ENCODE measurements at regions not wholly inside any gene's neighbourhood (a gene's known extent, or its start where the extent isn't known, plus 50 kb on each side); places are given as distances from the start of the nearest gene placed in this dataset.
"Not testable (repeated sequence)": the region's sequence is repeated elsewhere in the genome, so short reads cannot be mapped to it uniquely, and the experiment has no call there.

DNA sequence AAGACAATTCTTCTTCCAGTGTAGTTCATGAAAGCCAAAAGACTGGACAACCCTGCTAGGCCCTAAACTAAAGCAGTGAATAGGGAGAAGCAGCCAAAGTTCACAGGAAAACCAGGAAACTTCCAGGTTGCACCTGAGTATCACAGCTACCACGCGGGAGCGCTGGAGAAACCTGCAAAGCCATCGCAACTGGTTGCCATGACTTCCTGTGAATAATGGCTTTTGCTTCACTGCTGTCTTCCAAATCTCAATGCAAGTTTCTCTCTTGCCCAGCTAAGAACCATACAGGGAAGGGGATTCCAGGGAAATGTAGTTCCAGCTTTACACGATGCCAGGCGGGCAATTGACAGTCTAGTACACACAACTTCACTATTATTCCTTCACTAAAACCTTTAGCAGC, 114.1 kb downstream of the GXYLT1 start:
- WGBS, result 96% methylated on average over 6 of the region's 6 CpGs
- DNase-seq (ENCODE audit: extremely low spot score), result no peak
- H3K4me3 ChIP-seq (ENCODE audit: low read depth, low read length), result no peak overlapping the region

DNA sequence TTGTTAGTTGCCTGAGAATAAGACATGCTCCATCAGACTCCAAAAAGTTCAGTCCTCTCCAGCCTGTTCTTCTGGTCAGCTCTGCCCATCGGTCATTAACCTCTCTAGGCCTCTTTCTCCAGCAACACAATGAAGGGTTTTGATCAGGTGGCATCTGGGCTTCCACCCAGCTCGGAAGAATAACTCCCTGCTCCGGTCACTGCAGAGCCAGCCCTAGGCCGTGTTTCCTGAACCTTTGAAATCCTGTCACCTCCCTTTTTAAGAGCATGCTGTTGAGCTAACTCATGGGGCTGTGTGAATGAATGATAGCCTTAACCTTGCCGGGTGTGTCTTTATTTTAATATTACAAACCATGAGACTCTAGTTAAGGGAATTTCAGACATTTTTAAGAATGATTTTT, 117.1 kb downstream of the GXYLT1 start:
- Histone ChIP-seq H3K36me3 (ENCODE audit: insufficient read depth) (no peaks in the 10 kb centered on the region), H3K27ac (ENCODE audit: low read depth) (no peak overlapping the region), H3K4me3 (ENCODE audit: low read depth, low read length) (no peak overlapping the region), H3K4me1 (ENCODE audit: insufficient read depth) (no peaks in the 10 kb centered on the region)
- no peak for DNase-seq (ENCODE audit: extremely low spot score)
- WGBS, result 87% methylated on average over 5 of the region's 5 CpGs

More for the DNA sequence above, 114.1 kb downstream of the GXYLT1 start:
- H3K4me1 ChIP-seq (ENCODE audit: insufficient read depth), result no peaks in the 10 kb centered on the region
- no peaks in the 10 kb centered on the region for H3K36me3 ChIP-seq (ENCODE audit: insufficient read depth)
- no peak overlapping the region for H3K27ac ChIP-seq (ENCODE audit: low read depth)

DNA sequence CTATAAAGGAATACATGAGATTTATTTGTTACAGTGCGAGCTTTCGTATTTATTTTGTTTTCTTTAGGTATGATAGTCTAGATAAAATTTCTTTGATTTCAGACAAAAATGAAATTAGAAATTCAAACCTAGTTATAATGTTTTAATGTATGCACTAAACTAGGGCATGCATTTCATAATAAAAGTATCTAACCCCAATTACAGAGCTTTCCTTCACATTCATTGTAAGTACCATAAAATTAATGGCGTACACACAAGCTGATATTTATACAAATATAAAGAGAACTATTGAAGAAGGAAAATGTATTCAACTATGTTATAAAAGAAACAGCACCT, 120.2 kb downstream of the GXYLT1 start:
- Histone ChIP-seq H3K36me3 (ENCODE audit: insufficient read depth) (no peaks in the 10 kb centered on the region), H3K4me1 (ENCODE audit: insufficient read depth) (no peaks in the 10 kb centered on the region), H3K27ac (ENCODE audit: low read depth) (no peak overlapping the region), H3K4me3 (ENCODE audit: low read depth, low read length) (no peak overlapping the region)
- WGBS, result 20% methylated on average over 3 of the region's 3 CpGs
- no peak for DNase-seq (ENCODE audit: extremely low spot score)

DNA sequence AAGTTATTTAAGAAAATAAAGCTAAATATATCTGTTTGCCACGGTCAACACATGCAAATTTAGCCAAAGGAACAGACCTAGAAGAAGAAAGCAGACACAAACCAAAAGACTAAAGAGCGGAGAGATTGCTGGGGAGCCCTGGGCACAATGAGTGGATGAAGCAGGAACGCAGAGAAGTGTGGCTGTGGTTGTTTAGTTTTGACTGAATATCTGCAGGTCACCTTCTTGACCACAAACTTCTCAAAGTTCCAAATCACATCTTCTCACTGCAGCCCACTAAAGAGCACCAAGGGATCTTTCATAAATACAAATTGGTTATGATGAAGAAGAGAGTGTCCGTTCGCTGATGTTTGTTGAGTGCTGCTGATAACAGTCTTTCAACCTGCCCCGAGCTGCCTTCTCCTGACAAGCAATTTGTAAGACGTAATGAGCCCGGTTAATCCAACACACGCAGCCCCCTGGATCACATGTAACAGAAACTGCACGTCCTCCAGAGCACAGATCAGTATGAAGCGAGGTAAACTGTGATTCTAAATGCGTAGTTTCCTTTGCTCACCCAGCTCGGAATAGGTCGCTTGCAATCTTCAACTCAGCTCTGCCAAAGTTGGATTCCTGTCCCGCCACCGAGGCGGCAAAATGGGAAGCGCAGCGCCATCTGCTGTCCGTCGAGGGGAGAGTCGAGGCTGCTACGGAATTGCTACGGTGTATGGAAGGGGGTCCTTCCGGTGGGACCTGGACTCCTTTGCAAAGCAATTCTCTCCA, 120.8 kb downstream of the GXYLT1 start:
- H3K4me1 ChIP-seq (ENCODE audit: insufficient read depth), result no peaks in the 10 kb centered on the region
- 11% methylated on average over 25 of the region's 25 CpGs for WGBS
- no peaks in the 10 kb centered on the region for H3K36me3 ChIP-seq (ENCODE audit: insufficient read depth)
- peak overlapping the region; percentile 5 for H3K4me3 ChIP-seq (ENCODE audit: low read depth, low read length)
- peak; percentile 62 for DNase-seq (ENCODE audit: extremely low spot score)
- no peak overlapping the region for H3K27ac ChIP-seq (ENCODE audit: low read depth)

DNA sequence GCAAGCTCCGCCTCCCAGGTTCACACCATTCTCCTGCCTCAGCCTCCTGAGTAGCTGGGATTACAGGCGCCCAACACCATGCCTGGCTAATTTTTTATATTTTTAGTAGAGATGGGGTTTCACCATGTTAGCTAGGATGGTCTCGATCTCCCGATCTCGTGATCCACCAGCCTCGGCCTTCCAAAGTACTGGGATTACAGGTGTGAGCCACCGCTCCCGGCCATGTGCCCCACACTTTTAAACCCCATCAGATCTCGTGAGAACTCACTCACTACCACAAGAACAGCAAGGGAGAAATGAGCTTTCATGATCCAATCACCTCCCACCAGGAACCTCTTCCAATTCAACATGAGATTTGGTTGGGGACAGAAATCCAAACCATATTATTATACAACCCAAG, 122.7 kb downstream of the GXYLT1 start:
- H3K4me3 ChIP-seq (ENCODE audit: low read depth, low read length); H3K4me1 ChIP-seq (ENCODE audit: insufficient read depth); H3K36me3 ChIP-seq (ENCODE audit: insufficient read depth); DNase-seq (ENCODE audit: extremely low spot score); H3K27ac ChIP-seq (ENCODE audit: low read depth): not testable (repeated sequence)
- 98% methylated on average over 9 of the region's 9 CpGs for whole genome bisulfite sequencing

DNA sequence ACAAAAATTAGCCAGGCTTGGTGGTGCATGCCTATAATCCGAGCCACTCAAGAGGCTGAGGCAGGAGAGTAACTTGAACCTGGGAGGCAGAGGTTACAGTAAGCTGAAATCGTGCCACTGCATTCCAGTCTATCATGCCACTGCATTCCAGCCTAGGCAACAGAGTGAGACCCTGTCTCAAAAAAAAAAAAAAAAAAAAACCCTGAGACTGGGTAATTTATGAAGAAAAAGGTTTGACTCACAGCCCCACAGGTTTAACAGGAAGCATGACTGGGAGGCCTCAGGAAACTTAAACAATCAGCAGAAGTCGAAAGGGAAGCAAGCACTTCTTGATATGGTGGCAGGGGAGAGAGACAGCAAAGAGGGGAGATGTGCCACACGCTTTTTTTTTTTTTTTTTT, 123.2 kb downstream of the GXYLT1 start:
- H3K4me3 ChIP-seq (ENCODE audit: low read depth, low read length), result no peak overlapping the region
- H3K27ac ChIP-seq (ENCODE audit: low read depth), result no peak overlapping the region
- no peaks in the 10 kb centered on the region for H3K4me1 ChIP-seq (ENCODE audit: insufficient read depth)
- DNase-seq (ENCODE audit: extremely low spot score), result no peak
- 87% methylated on average over 4 of the region's 4 CpGs for whole genome bisulfite sequencing
- no peaks in the 10 kb centered on the region for H3K36me3 ChIP-seq (ENCODE audit: insufficient read depth)

DNA sequence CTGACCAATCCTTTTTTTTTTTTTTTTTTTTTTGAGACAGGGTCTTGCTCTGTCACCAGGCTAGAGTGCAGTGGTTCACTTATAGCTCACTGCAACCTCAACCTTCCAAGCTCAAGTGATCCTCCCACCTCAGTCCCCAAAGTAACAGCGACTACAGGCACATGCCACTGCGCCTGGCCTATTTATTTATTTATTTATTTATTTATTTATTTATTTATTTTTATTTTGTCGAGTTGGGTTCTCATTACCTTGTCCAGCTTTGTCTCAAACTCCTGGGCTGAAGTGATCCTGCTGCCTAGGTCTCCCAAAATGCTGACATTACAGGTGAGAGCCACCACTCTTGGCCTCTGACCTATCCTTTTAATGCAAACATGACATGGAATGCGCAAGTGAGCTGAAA, 124.4 kb downstream of the GXYLT1 start:
- Histone ChIP-seq H3K27ac (ENCODE audit: low read depth) (no peak overlapping the region), H3K4me1 (ENCODE audit: insufficient read depth) (no peaks in the 10 kb centered on the region), H3K4me3 (ENCODE audit: low read depth, low read length) (no peak overlapping the region), H3K36me3 (ENCODE audit: insufficient read depth) (no peaks in the 10 kb centered on the region)
- no peak for DNase-seq (ENCODE audit: extremely low spot score)
- 98% methylated on average over 4 of the region's 4 CpGs for WGBS

DNA sequence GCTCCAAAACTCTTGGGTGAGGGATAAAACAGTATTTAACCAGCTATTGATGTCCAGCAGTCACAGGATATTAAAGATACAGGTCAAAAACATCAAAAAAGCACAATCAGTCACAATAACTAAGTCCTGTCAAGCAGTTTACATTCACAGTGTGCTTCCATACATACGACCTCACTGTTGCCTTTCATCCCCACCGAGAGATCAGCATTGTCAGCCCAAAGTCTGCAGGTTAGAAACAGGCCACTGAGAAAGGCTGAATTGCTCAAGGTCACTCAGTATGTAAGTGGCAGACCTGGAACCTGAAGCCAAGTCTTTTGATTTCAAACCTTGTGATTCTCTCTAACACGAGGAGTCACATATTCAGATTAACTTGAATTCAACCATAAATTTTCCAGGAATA, 124.9 kb downstream of the GXYLT1 start:
- no peak overlapping the region for H3K4me3 ChIP-seq (ENCODE audit: low read depth, low read length)
- H3K27ac ChIP-seq (ENCODE audit: low read depth), result no peak overlapping the region
- 84% methylated on average over 3 of the region's 3 CpGs for WGBS
- no peaks in the 10 kb centered on the region for H3K4me1 ChIP-seq (ENCODE audit: insufficient read depth)
- no peak for DNase-seq (ENCODE audit: extremely low spot score)
- H3K36me3 ChIP-seq (ENCODE audit: insufficient read depth), result no peaks in the 10 kb centered on the region

DNA sequence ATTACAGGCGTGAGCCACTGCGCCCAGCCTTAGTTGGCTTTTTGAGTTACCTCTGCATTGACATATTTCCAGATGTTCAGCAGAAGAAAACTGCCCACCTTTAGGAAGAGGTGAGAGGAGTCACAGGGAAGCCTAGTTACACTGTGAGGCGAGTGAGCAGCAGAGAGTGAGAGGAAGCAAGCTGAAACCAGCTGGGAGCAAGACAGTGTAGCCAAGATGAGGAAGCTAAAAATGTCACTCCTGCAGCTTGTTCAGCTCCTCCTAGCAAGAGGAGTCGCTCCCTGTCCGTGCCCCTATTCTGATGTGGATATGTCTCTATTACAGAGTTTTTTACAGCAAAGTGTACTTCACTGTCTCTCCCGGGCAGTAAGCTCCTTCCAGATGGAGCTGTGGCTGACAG, 127.6 kb downstream of the GXYLT1 start:
- DNase-seq (ENCODE audit: extremely low spot score), result no peak
- 59% methylated on average over 6 of the region's 6 CpGs for WGBS
- no peaks in the 10 kb centered on the region for H3K36me3 ChIP-seq (ENCODE audit: insufficient read depth)
- no peak overlapping the region for H3K4me3 ChIP-seq (ENCODE audit: low read depth, low read length)
- H3K27ac ChIP-seq (ENCODE audit: low read depth), result no peak overlapping the region
- no peaks in the 10 kb centered on the region for H3K4me1 ChIP-seq (ENCODE audit: insufficient read depth)

DNA sequence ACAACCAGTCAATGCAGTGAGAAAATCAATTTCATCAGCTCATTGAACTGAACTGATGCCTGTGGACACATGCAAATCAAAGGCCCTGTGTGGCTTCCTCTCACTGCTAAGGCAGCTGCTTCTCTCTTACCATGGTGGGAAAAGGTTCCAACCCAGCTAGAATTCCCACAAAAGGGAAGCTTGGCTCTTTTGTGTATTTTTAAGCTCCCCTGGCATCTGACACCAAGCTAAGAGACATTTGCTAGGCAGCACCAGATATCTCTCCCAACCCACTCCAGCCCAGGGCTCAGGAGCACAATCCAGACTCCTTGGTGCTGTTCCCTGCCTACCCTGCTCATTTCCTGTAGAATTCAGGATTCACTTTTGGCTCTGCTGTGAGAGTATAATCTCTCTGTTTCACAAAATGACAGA, 129.6 kb downstream of the GXYLT1 start:
- Histone ChIP-seq H3K27ac (ENCODE audit: low read depth) (no peak overlapping the region), H3K4me1 (ENCODE audit: insufficient read depth) (no peaks in the 10 kb centered on the region), H3K36me3 (ENCODE audit: insufficient read depth) (no peaks in the 10 kb centered on the region), H3K4me3 (ENCODE audit: low read depth, low read length) (no peak overlapping the region)
- no peak for DNase-seq (ENCODE audit: extremely low spot score)

DNA sequence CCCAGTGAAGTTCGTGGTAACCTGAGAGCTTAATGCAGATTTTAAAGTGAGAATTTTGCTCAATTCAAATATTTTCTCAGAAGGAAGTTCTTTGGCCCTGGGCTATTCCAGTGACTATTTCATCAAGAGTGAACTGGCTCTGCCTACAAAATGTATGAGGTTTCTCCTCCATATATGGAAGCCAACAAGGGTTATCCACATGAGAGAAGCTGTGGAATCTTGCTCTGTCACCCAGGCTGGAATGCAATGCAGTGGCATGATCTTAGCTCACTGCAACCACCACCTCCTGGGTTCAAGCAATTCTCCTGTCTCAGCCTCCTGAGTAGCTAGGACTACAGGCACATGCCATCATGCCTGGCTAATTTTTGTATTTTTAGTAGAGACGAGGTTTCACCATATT, 132.2 kb downstream of the GXYLT1 start:
- not testable (repeated sequence) for H3K36me3 ChIP-seq (ENCODE audit: insufficient read depth); H3K4me1 ChIP-seq (ENCODE audit: insufficient read depth); H3K27ac ChIP-seq (ENCODE audit: low read depth); DNase-seq (ENCODE audit: extremely low spot score); H3K4me3 ChIP-seq (ENCODE audit: low read depth, low read length)
- WGBS, result 86% methylated on average over 2 of the region's 2 CpGs

DNA sequence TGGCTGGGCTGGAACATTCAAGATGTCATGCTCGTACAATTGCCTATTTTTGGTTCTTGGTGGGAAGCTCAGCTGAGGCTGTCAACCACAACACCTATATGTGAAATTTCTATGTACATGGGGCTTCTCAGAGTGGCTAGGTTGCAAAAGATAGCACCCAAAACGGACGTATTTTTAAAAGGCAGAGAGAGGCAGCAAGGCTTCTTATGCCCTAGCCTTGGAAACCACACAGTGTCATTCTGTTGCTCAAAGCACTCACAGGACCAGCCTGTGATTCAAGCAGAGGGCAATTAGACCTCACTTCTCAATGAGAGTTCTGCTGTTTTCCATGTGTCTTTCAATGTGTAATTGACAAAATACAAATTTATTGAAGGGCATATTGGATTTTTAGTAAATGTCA, 134.0 kb downstream of the GXYLT1 start:
- DNase-seq (ENCODE audit: extremely low spot score), result no peak
- WGBS, result 87% methylated on average over 3 of the region's 3 CpGs
- H3K4me3 ChIP-seq (ENCODE audit: low read depth, low read length), result no peak overlapping the region
- H3K36me3 ChIP-seq (ENCODE audit: insufficient read depth), result no peaks in the 10 kb centered on the region
- no peaks in the 10 kb centered on the region for H3K4me1 ChIP-seq (ENCODE audit: insufficient read depth)
- H3K27ac ChIP-seq (ENCODE audit: low read depth), result no peak overlapping the region

DNA sequence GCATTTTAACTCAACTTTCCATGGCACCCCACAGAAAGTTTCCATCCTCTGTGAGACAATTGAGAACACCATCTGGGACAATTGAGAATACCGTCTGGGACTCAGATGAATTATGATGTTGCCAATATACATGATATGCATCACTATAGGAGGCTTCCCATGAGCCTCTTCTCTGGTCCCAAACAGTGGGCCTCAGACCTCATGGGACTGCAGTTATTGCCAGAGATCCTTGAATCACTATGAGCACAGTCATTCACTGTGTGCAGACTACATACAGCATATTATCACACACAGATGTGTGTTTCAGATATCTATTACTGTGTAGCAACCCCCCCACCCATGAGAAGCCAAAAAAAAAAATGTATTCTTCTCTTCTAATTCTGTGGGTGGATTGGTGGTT, 134.4 kb downstream of the GXYLT1 start:
- 88% methylated on average over 1 of the region's 1 CpG for WGBS
- no peaks in the 10 kb centered on the region for H3K36me3 ChIP-seq (ENCODE audit: insufficient read depth)
- DNase-seq (ENCODE audit: extremely low spot score), result no peak
- no peaks in the 10 kb centered on the region for H3K4me1 ChIP-seq (ENCODE audit: insufficient read depth)
- H3K4me3 ChIP-seq (ENCODE audit: low read depth, low read length), result no peak overlapping the region
- H3K27ac ChIP-seq (ENCODE audit: low read depth), result no peak overlapping the region

DNA sequence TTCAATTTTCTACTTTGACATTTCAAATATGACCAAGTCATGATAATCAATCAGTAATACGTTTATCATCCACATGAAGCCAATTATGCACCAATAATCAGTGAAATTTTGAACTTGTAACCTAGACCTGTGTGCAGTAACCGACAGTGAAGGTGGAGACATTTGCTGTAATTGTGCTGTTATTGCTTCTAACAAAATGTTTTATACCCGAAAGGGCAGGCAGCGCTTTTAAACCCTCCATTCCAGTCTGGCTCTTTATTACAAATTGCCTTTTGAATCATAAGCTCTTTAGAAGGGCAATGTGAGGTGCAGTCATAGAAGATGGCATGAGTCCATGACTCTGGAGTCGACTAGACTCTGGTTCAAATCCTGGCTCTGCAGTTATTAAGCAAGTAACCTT, 135.7 kb downstream of the GXYLT1 start:
- DNase-seq (ENCODE audit: extremely low spot score), result no peak
- Histone ChIP-seq H3K4me1 (ENCODE audit: insufficient read depth) (no peaks in the 10 kb centered on the region), H3K36me3 (ENCODE audit: insufficient read depth) (no peaks in the 10 kb centered on the region), H3K27ac (ENCODE audit: low read depth) (no peak overlapping the region), H3K4me3 (ENCODE audit: low read depth, low read length) (no peak overlapping the region)
- 89% methylated on average over 5 of the region's 5 CpGs for WGBS

DNA sequence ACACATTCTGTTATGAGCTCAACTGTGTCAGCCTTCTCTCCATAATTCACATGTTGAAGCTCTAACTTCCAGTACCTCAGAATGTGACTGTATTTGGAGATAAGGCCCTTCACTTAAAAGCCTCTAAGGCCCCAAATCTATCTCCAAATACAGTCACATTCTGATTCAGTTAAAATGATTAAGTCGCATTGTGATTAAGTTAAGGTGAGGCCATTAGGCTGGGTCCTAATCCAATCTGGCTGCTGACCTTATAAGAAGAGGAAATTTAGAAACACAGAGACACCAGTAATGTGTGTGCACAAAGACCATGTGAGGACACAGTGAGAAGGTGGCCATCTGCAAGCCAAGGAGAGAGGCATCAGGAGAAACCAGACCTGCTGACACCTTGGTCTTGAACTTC, 141.6 kb downstream of the GXYLT1 start:
- 95% methylated on average over 1 of the region's 1 CpG for WGBS
- no peak for DNase-seq (ENCODE audit: extremely low spot score)
- Histone ChIP-seq H3K36me3 (ENCODE audit: insufficient read depth) (no peaks in the 10 kb centered on the region), H3K27ac (ENCODE audit: low read depth) (no peak overlapping the region), H3K4me1 (ENCODE audit: insufficient read depth) (no peaks in the 10 kb centered on the region), H3K4me3 (ENCODE audit: low read depth, low read length) (no peak overlapping the region)
